ENCODE measurements at regions not wholly inside any gene's neighbourhood (a gene's known extent, or its start where the extent isn't known, plus 50 kb on each side); places are given as distances from the start of the nearest gene placed in this dataset.

- FAIRE-seq = no peak
These were observed 143.6 kb upstream of the TEX13C start for GRCh38 chrX:125175991-125176584.

DNA sequence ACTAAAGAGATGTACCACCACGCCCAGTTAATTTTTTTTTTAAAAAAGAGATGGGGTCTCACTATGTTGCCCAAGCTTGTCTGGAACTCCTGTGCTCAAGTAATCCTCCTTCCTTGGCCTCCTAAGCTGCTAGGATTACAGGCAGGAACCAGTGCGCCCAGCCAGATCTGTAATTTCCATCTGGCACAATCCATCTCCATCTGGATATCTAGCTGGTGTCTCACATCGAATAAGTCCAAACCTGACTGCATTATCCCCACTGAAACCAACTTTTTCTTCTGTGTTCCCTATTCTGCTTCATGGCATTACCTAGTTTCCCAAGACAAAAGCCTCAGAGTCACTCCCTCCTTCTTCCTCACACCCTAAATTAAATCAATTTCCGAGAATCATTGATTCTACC lies 125.8 kb upstream of the TEX13C start:
- TF ChIP-seq TAF1 (IDR thresholded peaks at IDR 0.05; ENCODE audit: low read depth, low read length) = no peak
- TF ChIP-seq POLR2A (IDR thresholded peaks at IDR 0.05; ENCODE audit: low read depth, low read length) = no peak
- TF ChIP-seq SPI1 (IDR thresholded peaks at IDR 0.05; ENCODE audit: low read depth, low read length) = no peak
- no peak for TF ChIP-seq PAX5 (IDR thresholded peaks at IDR 0.05; ENCODE audit: insufficient read depth, low read length, severe bottlenecking)
- TF ChIP-seq POU2F2 (IDR thresholded peaks at IDR 0.05; ENCODE audit: low read depth, low read length) = no peak
- TF ChIP-seq POLR2AphosphoS5 (IDR thresholded peaks at IDR 0.05; ENCODE audit: low read depth, low read length) = no peak
- FAIRE-seq (no peak), DNase-seq (ENCODE audit: insufficient read length, low spot score) (no peak)

More at GRCh38 chrX:125175991-125176584, 143.6 kb upstream of the TEX13C start:
- DNase-seq (ENCODE audit: insufficient read length, low spot score) = no peak
- TF ChIP-seq SPI1 (IDR thresholded peaks at IDR 0.05; ENCODE audit: low read depth, low read length) = no peak
- TF ChIP-seq POU2F2 (IDR thresholded peaks at IDR 0.05; ENCODE audit: low read depth, low read length) = no peak
- TF ChIP-seq TAF1 (IDR thresholded peaks at IDR 0.05; ENCODE audit: low read depth, low read length) = no peak
- TF ChIP-seq PAX5 (IDR thresholded peaks at IDR 0.05; ENCODE audit: insufficient read depth, low read length, severe bottlenecking) = no peak
- no peak for TF ChIP-seq POLR2A (IDR thresholded peaks at IDR 0.05; ENCODE audit: low read depth, low read length)
- no peak for TF ChIP-seq POLR2AphosphoS5 (IDR thresholded peaks at IDR 0.05; ENCODE audit: low read depth, low read length)

GRCh38 chrX:125198546-125198945 lies 121.1 kb upstream of the TEX13C start:
- no peak for FAIRE-seq

DNA sequence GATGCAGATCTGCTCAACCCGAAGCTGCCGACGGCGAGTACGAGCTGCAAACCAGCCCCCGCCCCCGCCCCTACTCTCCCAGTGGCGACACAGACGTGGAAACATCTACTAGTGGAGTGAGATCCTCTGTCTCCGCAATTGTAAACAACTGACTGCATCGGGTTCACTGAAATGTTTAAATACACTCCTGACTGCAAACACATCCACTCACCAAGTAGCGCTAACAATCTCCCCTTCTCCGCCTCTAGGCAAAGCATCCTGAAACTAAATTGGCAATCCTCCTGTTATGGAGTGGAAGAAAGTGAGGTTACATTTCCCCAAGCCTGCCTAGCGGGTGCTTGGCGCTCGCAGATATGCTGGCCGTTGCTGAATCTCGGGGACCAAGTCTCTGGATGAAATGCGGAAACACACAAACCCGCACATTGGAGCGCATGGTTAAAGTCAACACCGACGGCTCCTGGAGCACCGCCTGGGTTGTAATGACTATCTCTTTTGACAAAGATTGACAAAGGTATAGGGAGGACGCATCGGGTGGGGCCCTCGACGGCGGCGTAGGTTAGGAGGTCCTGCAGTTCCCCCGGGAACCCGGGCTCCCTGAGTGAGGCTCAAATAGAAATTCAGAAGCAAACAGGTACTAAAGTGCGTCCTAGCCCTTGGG lies 117.0 kb upstream of the TEX13C start:
- FAIRE-seq (no peak), DNase-seq (ENCODE audit: insufficient read length, low spot score) (no peak)
- TF ChIP-seq POLR2AphosphoS5 (IDR thresholded peaks at IDR 0.05; ENCODE audit: low read depth, low read length) (no peak), SPI1 (IDR thresholded peaks at IDR 0.05; ENCODE audit: low read depth, low read length) (no peak), TAF1 (IDR thresholded peaks at IDR 0.05; ENCODE audit: low read depth, low read length) (no peak), PAX5 (IDR thresholded peaks at IDR 0.05; ENCODE audit: insufficient read depth, low read length, severe bottlenecking) (no peak), POU2F2 (IDR thresholded peaks at IDR 0.05; ENCODE audit: low read depth, low read length) (no peak), POLR2A (IDR thresholded peaks at IDR 0.05; ENCODE audit: low read depth, low read length) (no peak)

More at GRCh38 chrX:125198546-125198945, 121.1 kb upstream of the TEX13C start:
- DNase-seq (ENCODE audit: insufficient read length, low spot score) = no peak
- TF ChIP-seq PAX5 (IDR thresholded peaks at IDR 0.05; ENCODE audit: insufficient read depth, low read length, severe bottlenecking) (no peak), SPI1 (IDR thresholded peaks at IDR 0.05; ENCODE audit: low read depth, low read length) (no peak), POU2F2 (IDR thresholded peaks at IDR 0.05; ENCODE audit: low read depth, low read length) (no peak), POLR2A (IDR thresholded peaks at IDR 0.05; ENCODE audit: low read depth, low read length) (no peak), TAF1 (IDR thresholded peaks at IDR 0.05; ENCODE audit: low read depth, low read length) (no peak), POLR2AphosphoS5 (IDR thresholded peaks at IDR 0.05; ENCODE audit: low read depth, low read length) (no peak)

DNA sequence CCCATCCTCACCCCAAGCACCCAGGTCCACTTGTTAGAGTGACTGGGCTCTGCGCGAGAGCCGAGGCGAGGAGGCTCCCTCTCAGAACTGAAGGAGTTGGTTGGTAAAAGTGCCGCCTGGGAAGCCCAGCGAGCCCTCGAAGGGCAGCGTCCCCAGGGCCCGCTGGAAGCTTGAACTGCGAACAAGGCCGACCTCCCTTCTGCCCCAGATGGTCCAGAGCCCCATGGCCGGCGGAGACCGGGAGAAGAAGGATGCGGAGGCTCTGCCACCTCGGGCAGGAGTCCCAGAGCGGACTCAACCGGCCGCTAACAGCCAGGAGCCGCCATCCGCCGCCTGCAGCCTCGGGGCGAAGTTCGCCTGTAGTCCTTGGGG lies 116.3 kb upstream of the TEX13C start:
- TF ChIP-seq POLR2A (IDR thresholded peaks at IDR 0.05; ENCODE audit: low read depth, low read length) (no peak), SPI1 (IDR thresholded peaks at IDR 0.05; ENCODE audit: low read depth, low read length) (no peak), POLR2AphosphoS5 (IDR thresholded peaks at IDR 0.05; ENCODE audit: low read depth, low read length) (no peak), PAX5 (IDR thresholded peaks at IDR 0.05; ENCODE audit: insufficient read depth, low read length, severe bottlenecking) (no peak), POU2F2 (IDR thresholded peaks at IDR 0.05; ENCODE audit: low read depth, low read length) (no peak), TAF1 (IDR thresholded peaks at IDR 0.05; ENCODE audit: low read depth, low read length) (no peak)
- FAIRE-seq = no peak
- DNase-seq (ENCODE audit: insufficient read length, low spot score) = no peak

DNA sequence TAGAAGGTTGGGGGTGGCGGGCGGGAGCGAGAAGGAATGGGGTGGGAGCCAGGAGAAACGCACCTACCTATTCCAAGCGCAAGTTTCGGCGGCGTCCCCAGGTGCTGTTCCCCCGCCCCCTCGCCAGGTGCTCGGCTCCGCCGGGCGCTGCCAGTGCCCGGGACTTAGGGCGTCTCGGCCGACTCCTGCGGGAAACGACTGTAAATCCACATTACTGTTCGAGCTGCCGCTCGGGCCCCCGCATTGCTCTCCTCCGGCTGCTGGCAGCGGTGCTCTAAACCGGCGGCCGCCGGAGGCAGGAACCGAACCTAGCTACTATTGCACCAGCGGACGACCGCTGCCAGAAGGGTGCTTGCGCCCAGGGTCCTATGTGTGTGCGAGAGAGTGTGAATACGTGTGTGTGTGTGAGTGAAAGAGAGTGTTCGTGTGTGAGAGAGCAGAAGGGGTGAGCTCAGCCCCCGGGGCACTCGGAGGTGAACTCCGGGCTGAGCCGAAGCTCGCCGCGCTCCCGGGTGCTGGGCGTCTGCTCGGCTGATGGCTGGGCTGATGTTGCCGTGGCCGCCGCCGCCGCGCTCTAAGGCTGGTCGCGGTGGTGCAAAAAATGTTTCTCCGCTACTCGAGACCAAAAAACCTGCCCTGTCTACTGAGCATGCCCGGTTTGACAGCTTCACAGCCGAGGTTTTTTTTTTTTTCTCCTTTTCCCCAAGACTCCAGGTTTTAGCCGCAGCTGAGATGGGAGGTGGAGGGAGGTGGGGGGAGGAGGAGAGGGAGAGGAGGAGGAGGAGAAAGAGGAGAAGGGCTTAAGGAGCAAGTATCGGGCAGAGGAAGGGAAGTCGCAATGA lies 115.7 kb upstream of the TEX13C start:
- FAIRE-seq = no peak
- no peak for DNase-seq (ENCODE audit: insufficient read length, low spot score)
- TF ChIP-seq PAX5 (IDR thresholded peaks at IDR 0.05; ENCODE audit: insufficient read depth, low read length, severe bottlenecking) (no peak), SPI1 (IDR thresholded peaks at IDR 0.05; ENCODE audit: low read depth, low read length) (no peak), TAF1 (IDR thresholded peaks at IDR 0.05; ENCODE audit: low read depth, low read length) (no peak)

DNA sequence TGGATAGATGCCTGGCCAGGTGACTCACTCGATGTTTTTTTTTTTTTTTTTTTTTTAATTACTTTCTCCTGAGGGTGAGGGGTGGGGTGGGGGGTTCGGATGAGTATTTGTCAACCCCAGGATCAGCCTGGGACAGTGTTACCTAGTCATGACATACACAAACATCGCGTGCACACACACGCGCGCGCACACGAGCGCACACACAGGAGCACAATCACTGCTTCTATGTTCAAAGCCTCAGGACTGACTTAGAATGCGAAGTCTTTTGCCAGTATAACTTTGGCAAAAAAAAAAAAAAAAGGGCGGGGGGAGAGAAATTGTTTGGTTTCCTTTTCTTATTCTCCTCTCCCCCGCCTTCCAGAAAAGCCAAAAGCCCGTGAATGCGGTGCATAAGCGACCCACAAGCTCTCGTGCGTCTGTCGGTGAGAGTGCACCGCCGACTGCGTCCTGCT lies 115.0 kb upstream of the TEX13C start:
- TF ChIP-seq SPI1 (IDR thresholded peaks at IDR 0.05; ENCODE audit: low read depth, low read length) (no peak), PAX5 (IDR thresholded peaks at IDR 0.05; ENCODE audit: insufficient read depth, low read length, severe bottlenecking) (no peak), POLR2A (IDR thresholded peaks at IDR 0.05; ENCODE audit: low read depth, low read length) (no peak), POLR2AphosphoS5 (IDR thresholded peaks at IDR 0.05; ENCODE audit: low read depth, low read length) (no peak), POU2F2 (IDR thresholded peaks at IDR 0.05; ENCODE audit: low read depth, low read length) (no peak), TAF1 (IDR thresholded peaks at IDR 0.05; ENCODE audit: low read depth, low read length) (no peak)
- DNase-seq (ENCODE audit: insufficient read length, low spot score) (no peak), FAIRE-seq (no peak)

DNA sequence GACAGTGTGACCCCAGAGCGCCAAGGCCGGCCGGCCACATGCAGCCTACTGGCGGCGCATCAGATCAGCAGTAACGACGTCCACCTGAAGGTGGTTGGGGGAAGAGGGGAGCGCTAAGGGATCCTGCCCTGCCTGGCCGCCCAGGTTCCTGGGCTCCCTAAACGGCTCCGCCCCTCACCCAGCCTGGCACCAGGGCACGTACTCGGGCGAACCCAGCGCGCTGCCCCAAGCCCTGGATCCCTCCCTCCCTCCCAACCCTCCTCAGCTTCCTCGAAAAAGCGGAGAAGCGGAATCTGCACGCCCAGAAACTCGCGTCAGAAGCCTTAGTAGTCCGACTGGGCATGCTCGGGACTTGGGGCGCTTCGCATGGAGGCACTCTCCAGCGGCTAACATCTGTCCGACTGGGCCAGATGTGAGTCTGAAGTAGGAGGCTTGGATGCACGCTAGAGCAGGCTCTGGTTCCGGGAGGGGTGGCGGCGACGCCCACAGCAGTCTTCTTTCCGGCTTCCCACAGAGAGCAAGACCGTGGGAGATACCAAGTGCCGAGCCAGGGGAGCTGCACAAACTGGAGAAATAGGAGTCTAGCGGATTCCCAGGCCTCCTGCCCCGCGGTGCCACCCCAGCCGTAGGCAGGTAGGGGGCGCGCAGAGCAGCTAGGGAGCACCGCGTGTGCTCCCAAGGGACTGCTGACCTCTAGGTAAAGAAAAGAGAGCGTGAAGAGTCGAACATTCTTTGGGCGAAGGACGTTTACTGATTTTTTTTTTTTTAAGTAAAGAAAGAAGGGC lies 114.3 kb upstream of the TEX13C start:
- FAIRE-seq (no peak), DNase-seq (ENCODE audit: insufficient read length, low spot score) (no peak)
- no peak for TF ChIP-seq TAF1 (IDR thresholded peaks at IDR 0.05; ENCODE audit: low read depth, low read length)

Data from GM12891 (cell line).